ENCODE measurements at regions not wholly inside any gene's neighbourhood (a gene's known extent, or its start where the extent isn't known, plus 50 kb on each side); places are given as distances from the start of the nearest gene placed in this dataset.

GRCh38 chr2:238518172-238518820 is 91.6 kb downstream of the ASB1 start:
- TF ChIP-seq CTCF (IDR thresholded peaks at IDR 0.05; ENCODE audit: low read depth, low read length, missing input control) (no peak), JUND (IDR thresholded peaks at IDR 0.05) (no peak)
